GM12875 (cell line): ENCODE measurements at regions not wholly inside any gene's neighbourhood (a gene's known extent, or its start where the extent isn't known, plus 50 kb on each side); places are given as distances from the start of the nearest gene placed in this dataset.

Experiments
- H3K4me3 ChIP-seq: one replicate; pipeline ENCODE4 v1.5.1; 2011; ENCODE audit warnings: low read depth, low read length, control low read depth
- CTCF ChIP-seq: IDR thresholded peaks from 2 replicates; pipeline ENCODE4 v1.5.1; 2011; ENCODE audit warnings: low read depth, mild to moderate bottlenecking, control low read depth, inconsistent platforms, low read length, moderate library complexity, borderline replicate concordance; ENCODE audit not compliant: insufficient read depth

GRCh38 chr6:14375930-14376329 is 258.4 kb downstream of the CD83 start:
- no peak overlapping the region for H3K4me3 ChIP-seq
- no peak for TF ChIP-seq CTCF

- TF ChIP-seq CTCF = no peak
- no peak overlapping the region for H3K4me3 ChIP-seq
Measured at GRCh38 chr6:14379568-14379967, 262.0 kb downstream of the CD83 start.

- TF ChIP-seq CTCF = no peak
- H3K4me3 ChIP-seq = no peak overlapping the region
Measured at GRCh38 chr6:14380086-14380820, 262.7 kb downstream of the CD83 start.

- H3K4me3 ChIP-seq = no peak overlapping the region
Measured at GRCh38 chr6:14380901-14381828, 263.6 kb downstream of the CD83 start.

GRCh38 chr6:14381829-14382677 is 264.5 kb downstream of the CD83 start:
- TF ChIP-seq CTCF = no peak
- no peak overlapping the region for H3K4me3 ChIP-seq

More at GRCh38 chr6:14380901-14381828, 263.6 kb downstream of the CD83 start:
- no peak for TF ChIP-seq CTCF

GRCh38 chr6:14382678-14383236 is 265.2 kb downstream of the CD83 start:
- H3K4me3 ChIP-seq = no peak overlapping the region
- no peak for TF ChIP-seq CTCF
